Uterus (tissue), 2 donors: ENCODE measurements at regions not wholly inside any gene's neighbourhood (a gene's known extent, or its start where the extent isn't known, plus 50 kb on each side); places are given as distances from the start of the nearest gene placed in this dataset.

Source experiments
- CTCF ChIP-seq, 4 experiments: fragments of 200-600 bp in 2 of 4; fragments of 450-650 bp in 2 of 4; sonication (generic) in 2 of 4; IDR thresholded peaks; one replicate each; pipeline ENCODE4 v1.5.1; 2016 to 2019; ENCODE audit warnings: antibody characterized with exemption in 4 of 4, mild to moderate bottlenecking in 2 of 4, moderate library complexity in 1 of 4
- POLR2A ChIP-seq, 2 donors: fragments of 450-650 bp; IDR thresholded peaks; one replicate each; pipeline ENCODE4 v1.6.1; 2016; ENCODE audit warnings: antibody characterized with exemption in 2 of 2, mild to moderate bottlenecking in 1 of 2, moderate library complexity in 1 of 2

GRCh38 chr7:19530852-19531251 is 178.0 kb downstream of the POLR1F start:
- TF ChIP-seq POLR2A (IDR thresholded peaks at IDR 0.05) (no peak), CTCF (IDR thresholded peaks at IDR 0.05) (no peak)
